AG10803 (cell line): ENCODE measurements at regions not wholly inside any gene's neighbourhood (a gene's known extent, or its start where the extent isn't known, plus 50 kb on each side); places are given as distances from the start of the nearest gene placed in this dataset.

Experiments
- DNase-seq: peaks from one replicate; pipeline ENCODE4 v3.0.0; 2010; ENCODE audit warnings: low read depth
- H3K4me3 ChIP-seq: 2 replicates; pipeline ENCODE4 v1.5.1; 2011; ENCODE audit warnings: mild to moderate bottlenecking, low read length, control low read depth
- CTCF ChIP-seq: conservative IDR thresholded peaks from 2 replicates; pipeline ENCODE4 v1.5.1; 2011; ENCODE audit warnings: mild to moderate bottlenecking, low read length, control low read depth, inconsistent platforms

DNA sequence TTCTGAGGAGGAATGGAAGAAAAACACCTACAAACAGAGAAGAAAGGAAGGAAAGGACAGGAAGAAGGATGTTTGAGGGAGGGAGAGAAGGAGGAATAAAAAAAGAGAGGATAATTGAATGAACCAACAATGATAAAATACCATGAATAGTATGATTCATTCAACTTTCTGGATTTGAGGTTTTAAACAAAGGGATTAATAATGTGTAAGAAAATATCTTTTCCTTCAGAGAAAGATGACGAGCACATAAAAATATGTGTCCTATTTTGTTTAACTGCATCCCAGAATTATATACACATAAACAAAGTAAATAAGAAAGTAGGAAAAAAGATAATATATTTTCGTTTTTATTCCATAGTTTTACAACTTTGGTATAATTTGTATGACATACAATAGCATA is 1380.4 kb downstream of the STIM2 start:
- no peak for TF ChIP-seq CTCF
- H3K4me3 ChIP-seq, result no peak overlapping the region
- DNase-seq, result no peak

DNA sequence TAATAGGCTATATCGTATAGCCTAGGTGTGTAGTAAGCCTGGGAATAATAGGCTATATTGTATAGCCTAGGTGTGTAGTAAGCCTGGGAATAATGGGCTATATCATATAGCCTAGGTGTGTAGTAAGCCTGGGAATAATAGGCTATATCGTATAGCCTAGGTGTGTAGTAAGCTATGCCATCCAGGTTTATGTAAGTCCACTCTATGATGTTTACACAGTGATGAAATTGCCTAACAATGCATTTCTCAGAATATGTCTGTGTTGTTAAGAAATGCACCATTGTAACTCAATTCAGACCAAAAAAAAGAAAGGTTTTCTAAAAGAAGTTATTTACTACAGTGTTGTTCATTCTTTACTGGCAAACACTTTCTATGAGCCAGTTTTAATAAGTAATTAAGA is 1387.2 kb downstream of the STIM2 start:
- H3K4me3 ChIP-seq, result no peak overlapping the region
- no peak for TF ChIP-seq CTCF
- DNase-seq, result no peak

DNA sequence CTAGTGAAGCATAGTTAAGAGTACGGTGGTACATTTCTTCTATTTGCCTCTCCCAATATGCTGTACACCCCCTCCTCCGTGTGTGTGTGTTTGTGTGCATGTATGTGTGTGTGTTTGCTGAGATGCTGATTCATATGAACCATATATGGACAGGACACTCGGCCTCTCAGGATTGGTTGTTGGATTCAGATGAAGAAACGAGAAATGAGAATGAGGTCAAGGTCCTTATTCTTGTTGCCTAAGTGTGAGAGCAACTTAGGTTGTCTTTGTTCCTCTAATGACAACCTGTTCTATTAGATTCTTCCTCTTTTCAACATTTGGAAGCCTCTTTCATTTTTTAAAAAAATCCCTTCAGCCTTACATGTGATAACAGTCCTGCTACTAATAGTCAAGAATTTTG is 1387.6 kb downstream of the STIM2 start:
- no peak overlapping the region for H3K4me3 ChIP-seq
- no peak for DNase-seq
- no peak for TF ChIP-seq CTCF

DNA sequence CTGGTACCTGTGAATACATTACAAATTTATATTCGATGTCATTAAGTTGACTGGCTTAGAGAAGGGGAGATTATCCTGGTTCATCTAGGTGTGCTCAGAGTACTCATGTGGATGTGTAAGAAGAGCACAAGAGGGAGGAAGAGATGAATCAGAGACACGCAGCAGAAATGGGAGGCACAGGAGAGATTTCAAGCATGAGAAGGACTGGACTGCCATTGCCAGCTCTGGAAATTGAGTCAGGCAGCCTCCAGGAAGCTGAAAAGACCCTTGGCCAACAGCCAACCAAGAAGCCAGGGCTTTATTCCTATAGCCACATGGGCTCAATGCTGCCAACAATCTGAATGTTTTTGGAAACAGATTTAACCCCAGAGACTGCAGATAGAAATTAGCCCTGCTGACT is 1390.0 kb downstream of the STIM2 start:
- no peak for TF ChIP-seq CTCF
- no peak for DNase-seq
- no peak overlapping the region for H3K4me3 ChIP-seq

GRCh38 chr4:28251831-28252230 is 1391.2 kb downstream of the STIM2 start:
- H3K4me3 ChIP-seq, result no peak overlapping the region
- TF ChIP-seq CTCF, result no peak
- DNase-seq, result no peak

DNA sequence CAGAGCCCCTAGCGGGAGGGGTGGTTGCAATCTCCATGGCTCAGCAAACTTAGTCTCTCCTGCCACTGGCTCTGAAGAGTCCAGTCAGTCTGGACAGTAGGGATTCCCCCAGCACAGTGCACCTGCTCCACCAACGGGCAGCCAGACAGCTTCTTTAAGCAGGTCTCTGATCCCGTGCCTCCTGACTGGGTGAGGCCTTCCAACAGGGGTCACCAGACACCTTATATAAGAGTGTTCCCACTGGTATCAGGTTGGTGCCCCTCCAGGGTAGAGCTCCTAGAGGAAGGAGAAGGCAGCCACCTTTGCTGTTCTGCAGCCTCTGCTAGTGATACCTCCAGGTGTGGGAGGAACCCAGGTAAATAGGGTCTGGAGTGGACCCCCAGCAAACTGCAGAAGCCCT is 1393.4 kb downstream of the STIM2 start:
- TF ChIP-seq CTCF, result no peak
- H3K4me3 ChIP-seq, result no peak overlapping the region
- no peak for DNase-seq

- TF ChIP-seq CTCF, result no peak
- H3K4me3 ChIP-seq, result no peak overlapping the region
- DNase-seq, result no peak
These were observed 1395.7 kb downstream of the STIM2 start for GRCh38 chr4:28256295-28256694.
